ENCODE measurements at regions not wholly inside any gene's neighbourhood (a gene's known extent, or its start where the extent isn't known, plus 50 kb on each side); places are given as distances from the start of the nearest gene placed in this dataset.

GRCh38 chr5:117496801-117497200 lies 922.2 kb upstream of the SEMA6A start:
- Histone ChIP-seq H3K4me2 (ENCODE audit: control insufficient read depth, extremely low read depth, insufficient read depth, low read depth, low read length) (no peak overlapping the region), H3K27ac (ENCODE audit: control insufficient read depth, insufficient read depth, low read length) (no peak overlapping the region), H4K20me1 (ENCODE audit: control insufficient read depth, extremely low read depth, insufficient read depth, low read length) (no peaks in the 10 kb centered on the region), H2AFZ (ENCODE audit: control insufficient read depth, low read length) (no peak overlapping the region), H3K4me3 (ENCODE audit: control insufficient read depth in 2 of 3, extremely low read depth in 1 of 3, insufficient read depth in 2 of 3, low read depth in 1 of 3, low read length in 3 of 3) (no peak overlapping the region), H3K36me3 (ENCODE audit: control insufficient read depth in 2 of 2, extremely low read depth in 1 of 2, insufficient read depth in 2 of 2, low read length in 2 of 2) (no peaks in the 10 kb centered on the region), H3K79me2 (ENCODE audit: control insufficient read depth, insufficient read depth, low read length) (no peaks in the 10 kb centered on the region), H3K27me3 (ENCODE audit: control insufficient read depth, extremely low read depth, insufficient read depth, low read length) (no peaks in the 10 kb centered on the region), H3K9ac (ENCODE audit: control insufficient read depth, extremely low read depth, insufficient read depth, low read length) (no peak overlapping the region), H3K4me1 (ENCODE audit: control insufficient read depth, extremely low read depth, insufficient read depth, low read length) (no peaks in the 10 kb centered on the region), H3K9me1 (ENCODE audit: control insufficient read depth, extremely low read depth, insufficient read depth, low read length) (no peaks in the 10 kb centered on the region), H3K9me3 (ENCODE audit: control insufficient read depth, low read depth, low read length) (no peaks in the 10 kb centered on the region)
- TF ChIP-seq CTCF (optimal IDR thresholded peaks at IDR 0.05 in 1 of 3, IDR thresholded peaks at IDR 0.05 in 1 of 3, conservative IDR thresholded peaks at IDR 0.05 in 1 of 3; ENCODE audit: extremely low read depth in 1 of 3, insufficient read depth in 2 of 3, low read length in 3 of 3) (no peak), EZH2 (IDR thresholded peaks at IDR 0.05; ENCODE audit: low read length) (no peak)
- FAIRE-seq: no peak
- dilution Hi-C loops (cut with MboI; ENCODE audit: extremely low pct_ligation_motif_present, low sequenced_read_pairs): no loop called here
- DNase-seq (ENCODE audit: low read depth, low spot score): no peak

- dilution Hi-C loops (cut with MboI; ENCODE audit: extremely low pct_ligation_motif_present, low sequenced_read_pairs): no loop called here
- TF ChIP-seq CTCF (optimal IDR thresholded peaks at IDR 0.05 in 1 of 3, IDR thresholded peaks at IDR 0.05 in 1 of 3, conservative IDR thresholded peaks at IDR 0.05 in 1 of 3; ENCODE audit: extremely low read depth in 1 of 3, insufficient read depth in 2 of 3, low read length in 3 of 3) (no peak), EZH2 (IDR thresholded peaks at IDR 0.05; ENCODE audit: low read length) (no peak)
- Histone ChIP-seq H3K9ac (ENCODE audit: control insufficient read depth, extremely low read depth, insufficient read depth, low read length) (no peak overlapping the region), H3K9me3 (ENCODE audit: control insufficient read depth, low read depth, low read length) (no peaks in the 10 kb centered on the region), H3K27me3 (ENCODE audit: control insufficient read depth, extremely low read depth, insufficient read depth, low read length) (no peaks in the 10 kb centered on the region), H3K4me3 (ENCODE audit: control insufficient read depth in 2 of 3, extremely low read depth in 1 of 3, insufficient read depth in 2 of 3, low read depth in 1 of 3, low read length in 3 of 3) (no peak overlapping the region), H3K4me1 (ENCODE audit: control insufficient read depth, extremely low read depth, insufficient read depth, low read length) (no peaks in the 10 kb centered on the region), H3K36me3 (ENCODE audit: control insufficient read depth in 2 of 2, extremely low read depth in 1 of 2, insufficient read depth in 2 of 2, low read length in 2 of 2) (no peaks in the 10 kb centered on the region), H3K27ac (ENCODE audit: control insufficient read depth, insufficient read depth, low read length) (no peak overlapping the region), H3K79me2 (ENCODE audit: control insufficient read depth, insufficient read depth, low read length) (no peaks in the 10 kb centered on the region), H2AFZ (ENCODE audit: control insufficient read depth, low read length) (no peak overlapping the region), H4K20me1 (ENCODE audit: control insufficient read depth, extremely low read depth, insufficient read depth, low read length) (no peaks in the 10 kb centered on the region), H3K9me1 (ENCODE audit: control insufficient read depth, extremely low read depth, insufficient read depth, low read length) (no peaks in the 10 kb centered on the region), H3K4me2 (ENCODE audit: control insufficient read depth, extremely low read depth, insufficient read depth, low read depth, low read length) (no peak overlapping the region)
- no peak for DNase-seq (ENCODE audit: low read depth, low spot score)
- no peak for FAIRE-seq
Measured at GRCh38 chr5:117494188-117494587, 919.6 kb upstream of the SEMA6A start.

Data from keratinocyte (primary cell).